IMR-90 (cell line): ENCODE measurements at regions not wholly inside any gene's neighbourhood (a gene's known extent, or its start where the extent isn't known, plus 50 kb on each side); places are given as distances from the start of the nearest gene placed in this dataset.

Experiments used
- ATAC-seq: fragments of 200-7000 bp; cut with Tn5 transposase; 2 replicates; pipeline ENCODE4 v1.9.1; 2020; ENCODE audit warnings: low read depth, mild to moderate bottlenecking, moderate library complexity
- BruUV-seq: library from RNA; stranded (reverse); fragments of 400-500 nt; replicated peaks from 2 replicates; lab custom pipeline; 2021; lab: Mats Ljungman, UMichigan
- CTCF ChIA-PET: fragments of 300-600 bp; formaldehyde crosslinking; extraction: SDS; loops from one replicate; lab custom pipeline; 2021; ENCODE audit warnings: antibody characterized with exemption; lab: Yijun Ruan, JAX
- POLR2A ChIA-PET: fragments of 300-600 bp; sonication (Branson Sonifier 250); formaldehyde crosslinking; loops from one replicate; lab custom pipeline; 2022; ENCODE audit warnings: antibody characterized with exemption; ENCODE audit not compliant: unreplicated experiment; lab: Charles Lee
- DNase-seq: peaks from one replicate; pipeline ENCODE4 v3.0.0; 2013
- H2AFZ ChIP-seq: replicated peaks from 2 replicates; pipeline ENCODE3; 2013; ENCODE audit warnings: low read length, mild to moderate bottlenecking; ENCODE audit not compliant: poor library complexity
- H2AK5ac ChIP-seq: 2 replicates; pipeline ENCODE4 v1.6.1; 2013; ENCODE audit warnings: low read depth, low read length, inconsistent platforms
- H2AK9ac ChIP-seq: replicated peaks from 2 replicates; pipeline ENCODE3; 2013; ENCODE audit warnings: mild to moderate bottlenecking, low read depth, low read length, moderate library complexity; ENCODE audit not compliant: poor library complexity
- H2BK120ac ChIP-seq: 2 replicates; pipeline ENCODE4 v1.6.1; 2013; ENCODE audit warnings: low read depth, low read length, inconsistent platforms
- H2BK15ac ChIP-seq: 3 replicates; pipeline ENCODE4 v1.6.1; 2013; ENCODE audit warnings: low read depth, low read length, inconsistent platforms
- H2BK20ac ChIP-seq: 2 replicates; pipeline ENCODE4 v1.6.1; 2013; ENCODE audit warnings: low read depth, mild to moderate bottlenecking, inconsistent platforms, low read length, moderate library complexity
- H2BK5ac ChIP-seq: 2 replicates; pipeline ENCODE4 v1.6.1; 2013; ENCODE audit warnings: mild to moderate bottlenecking, low read depth, low read length, inconsistent platforms; ENCODE audit not compliant: poor library complexity, severe bottlenecking
- H3K14ac ChIP-seq: replicated peaks from 2 replicates; pipeline ENCODE4 v1.6.1; 2013; ENCODE audit warnings: low read depth, low read length, inconsistent platforms
- H3K18ac ChIP-seq: 2 replicates; pipeline ENCODE4 v1.6.1; 2013; ENCODE audit warnings: low read depth, low read length, control low read depth
- H3K23ac ChIP-seq: 2 replicates; pipeline ENCODE4 v1.6.1; 2013; ENCODE audit warnings: low read depth, low read length, inconsistent platforms
- H3K27ac ChIP-seq: 2 replicates; pipeline ENCODE4 v1.5.1; 2013; ENCODE audit warnings: mild to moderate bottlenecking, control low read depth, low read length; ENCODE audit not compliant: insufficient read depth
- H3K27me3 ChIP-seq: 2 replicates; pipeline ENCODE4 v1.6.1; 2013; ENCODE audit warnings: low read length; ENCODE audit not compliant: control insufficient read depth, insufficient read depth
- H3K36me3 ChIP-seq: 2 replicates; pipeline ENCODE4 v1.6.1; 2013; ENCODE audit warnings: low read length, mixed read lengths; ENCODE audit not compliant: control insufficient read depth, insufficient read depth
- H3K4ac ChIP-seq: 2 replicates; pipeline ENCODE4 v1.6.1; 2013; ENCODE audit warnings: low read depth, low read length, inconsistent platforms
- H3K4me1 ChIP-seq: 2 replicates; pipeline ENCODE4 v1.6.1; 2013; ENCODE audit warnings: low read length, mixed read lengths; ENCODE audit not compliant: control insufficient read depth, insufficient read depth
- H3K4me2 ChIP-seq: 2 replicates; pipeline ENCODE4 v1.6.1; 2013; ENCODE audit warnings: low read depth, mild to moderate bottlenecking, control low read depth, low read length, moderate library complexity
- H3K4me3 ChIP-seq: 2 replicates; pipeline ENCODE4 v1.5.1; 2013; ENCODE audit warnings: low read depth, mild to moderate bottlenecking, control low read depth, low read length, moderate library complexity; ENCODE audit not compliant: insufficient read depth
- H3K56ac ChIP-seq: 2 replicates; pipeline ENCODE4 v1.6.1; 2013; ENCODE audit warnings: low read length, inconsistent platforms; ENCODE audit not compliant: insufficient read depth; ENCODE audit errors: extremely low read depth
- H3K79me1 ChIP-seq, 2 experiments: 2 replicates each; pipeline ENCODE4 v1.6.1; 2013; ENCODE audit warnings: low read length in 2 of 2, inconsistent platforms in 1 of 2, low read depth in 1 of 2
- H3K9ac ChIP-seq: 2 replicates; pipeline ENCODE4 v1.6.1; 2013; ENCODE audit warnings: low read depth, low read length, control low read depth
- H3K9me1 ChIP-seq: 2 replicates; pipeline ENCODE4 v1.6.1; 2013; ENCODE audit warnings: low read length, inconsistent platforms; ENCODE audit not compliant: insufficient read depth
- H3K9me3 ChIP-seq: 2 replicates; pipeline ENCODE4 v1.6.1; 2013; ENCODE audit warnings: low read length; ENCODE audit not compliant: control insufficient read depth, insufficient read depth
- H4K20me1 ChIP-seq: 2 replicates; pipeline ENCODE4 v1.6.1; 2013; ENCODE audit warnings: low read length, inconsistent platforms; ENCODE audit not compliant: insufficient read depth
- H4K5ac ChIP-seq: 2 replicates; pipeline ENCODE4 v1.6.1; 2013; ENCODE audit warnings: mild to moderate bottlenecking, low read depth, low read length, control low read depth
- H4K8ac ChIP-seq, 2 experiments: 2 replicates each; pipeline ENCODE4 v1.6.1; 2013; ENCODE audit warnings: low read depth in 2 of 2, low read length in 2 of 2, control low read depth in 1 of 2, inconsistent platforms in 1 of 2
- H4K91ac ChIP-seq: 2 replicates; pipeline ENCODE4 v1.6.1; 2013; ENCODE audit warnings: low read depth, low read length, inconsistent platforms; ENCODE audit not compliant: insufficient read depth
- BHLHE40 ChIP-seq: fragments of 150-350 bp; IDR thresholded peaks from 2 replicates; pipeline ENCODE4 v1.6.1; 2016; ENCODE audit warnings: mild to moderate bottlenecking, low read depth, low read length
- CEBPB ChIP-seq: IDR thresholded peaks from 2 replicates; pipeline ENCODE4 v1.6.1; 2012; ENCODE audit warnings: low read depth, low read length, improper control_type of control experiment
- MAFK ChIP-seq: IDR thresholded peaks from 2 replicates; pipeline ENCODE4 v1.6.1; 2012; ENCODE audit warnings: low read depth, low read length, improper control_type of control experiment
- MAZ ChIP-seq: IDR thresholded peaks from 2 replicates; pipeline ENCODE4 v1.6.1; 2012; ENCODE audit warnings: low read depth, mild to moderate bottlenecking, low read length, improper control_type of control experiment, moderate library complexity, borderline replicate concordance
- RAD21 ChIP-seq: IDR thresholded peaks from 2 replicates; pipeline ENCODE4 v1.6.1; 2012; ENCODE audit warnings: low read length, improper control_type of control experiment
- RCOR1 ChIP-seq: IDR thresholded peaks from 2 replicates; pipeline ENCODE4 v1.6.1; 2012; ENCODE audit warnings: mild to moderate bottlenecking, low read length, improper control_type of control experiment; ENCODE audit not compliant: insufficient replicate concordance
- SMC3 ChIP-seq: fragments of 150-350 bp; IDR thresholded peaks from 2 replicates; pipeline ENCODE4 v1.6.1; 2016; ENCODE audit warnings: low read depth, mild to moderate bottlenecking, antibody characterized with exemption, low read length, moderate library complexity
- WGBS, 2 experiments: methylation state at CpG; one replicate each; pipeline versions ENCODE4 v1.1.5 to v1.1.7; 2013; ENCODE audit warnings: missing lambda C conversion rate in 2 of 2; ENCODE audit not compliant: insufficient read length in 1 of 2; ENCODE audit errors: extremely low coverage in 2 of 2; 5-methylcytosine and 5-hydroxymethylcytosine counted together
- dilution Hi-C: fragments of 300-500 bp; cut with HindIII; formaldehyde crosslinking; loops from one replicate; pipeline ENCODE4 v1.14.3; 2018; ENCODE audit warnings: low sequenced_read_pairs; ENCODE audit not compliant: unreplicated experiment
- in situ Hi-C: fragments of 300-500 bp; cut with MboI; formaldehyde crosslinking; loops from 3 replicates; pipeline ENCODE4 v1.14.3; 2019; ENCODE audit warnings: low sequenced_read_pairs, inconsistent platforms, mixed read lengths
- intact Hi-C: fragments of 100-400 bp; cut with micrococcal nuclease; formaldehyde crosslinking; loops from 2 replicates; pipeline ENCODE4 v1.10.0; 2022
- TF ChIP-seq, protein P1 (sequence below): conservative IDR thresholded peaks from 2 replicates; pipeline ENCODE4 v1.5.1; 2012; ENCODE audit warnings: mild to moderate bottlenecking, low read depth, low read length, improper control_type of control experiment
- TF ChIP-seq, protein P2 (sequence below): fragments of 150-350 bp; IDR thresholded peaks from 2 replicates; pipeline ENCODE4 v1.6.1; 2017; ENCODE audit warnings: mild to moderate bottlenecking, antibody characterized with exemption, low read length, low read depth

DNA sequence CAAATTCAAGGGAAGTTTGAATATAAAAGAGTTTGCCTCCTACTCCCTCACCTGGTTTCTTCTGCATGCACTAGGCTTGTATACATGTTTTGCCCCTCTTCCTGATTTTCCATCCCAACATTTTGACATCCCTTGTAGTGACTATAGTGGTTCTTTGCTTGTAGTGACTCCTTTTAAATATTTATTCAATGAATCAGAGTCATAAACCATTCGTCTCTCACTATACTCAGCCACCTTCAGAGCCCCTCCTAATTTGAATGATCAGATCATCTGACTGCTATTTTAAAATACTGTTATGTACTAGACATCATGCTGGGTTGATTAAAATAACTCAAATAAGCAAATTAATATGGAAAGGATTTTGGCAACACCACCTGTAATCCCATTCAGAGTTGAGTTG is 492.1 kb upstream of the PIK3C3 start:
- no peak overlapping the region for H2BK5ac ChIP-seq
- no peak for TF ChIP-seq SMC3
- TF ChIP-seq, protein P1, sequence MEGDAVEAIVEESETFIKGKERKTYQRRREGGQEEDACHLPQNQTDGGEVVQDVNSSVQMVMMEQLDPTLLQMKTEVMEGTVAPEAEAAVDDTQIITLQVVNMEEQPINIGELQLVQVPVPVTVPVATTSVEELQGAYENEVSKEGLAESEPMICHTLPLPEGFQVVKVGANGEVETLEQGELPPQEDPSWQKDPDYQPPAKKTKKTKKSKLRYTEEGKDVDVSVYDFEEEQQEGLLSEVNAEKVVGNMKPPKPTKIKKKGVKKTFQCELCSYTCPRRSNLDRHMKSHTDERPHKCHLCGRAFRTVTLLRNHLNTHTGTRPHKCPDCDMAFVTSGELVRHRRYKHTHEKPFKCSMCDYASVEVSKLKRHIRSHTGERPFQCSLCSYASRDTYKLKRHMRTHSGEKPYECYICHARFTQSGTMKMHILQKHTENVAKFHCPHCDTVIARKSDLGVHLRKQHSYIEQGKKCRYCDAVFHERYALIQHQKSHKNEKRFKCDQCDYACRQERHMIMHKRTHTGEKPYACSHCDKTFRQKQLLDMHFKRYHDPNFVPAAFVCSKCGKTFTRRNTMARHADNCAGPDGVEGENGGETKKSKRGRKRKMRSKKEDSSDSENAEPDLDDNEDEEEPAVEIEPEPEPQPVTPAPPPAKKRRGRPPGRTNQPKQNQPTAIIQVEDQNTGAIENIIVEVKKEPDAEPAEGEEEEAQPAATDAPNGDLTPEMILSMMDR: no peak
- no peak for TF ChIP-seq MAZ
- TF ChIP-seq CEBPB: no peak
- no peak for TF ChIP-seq RCOR1
- TF ChIP-seq MAFK: no peak
- TF ChIP-seq RAD21: no peak
- TF ChIP-seq BHLHE40: no peak
- TF ChIP-seq, protein P2, sequence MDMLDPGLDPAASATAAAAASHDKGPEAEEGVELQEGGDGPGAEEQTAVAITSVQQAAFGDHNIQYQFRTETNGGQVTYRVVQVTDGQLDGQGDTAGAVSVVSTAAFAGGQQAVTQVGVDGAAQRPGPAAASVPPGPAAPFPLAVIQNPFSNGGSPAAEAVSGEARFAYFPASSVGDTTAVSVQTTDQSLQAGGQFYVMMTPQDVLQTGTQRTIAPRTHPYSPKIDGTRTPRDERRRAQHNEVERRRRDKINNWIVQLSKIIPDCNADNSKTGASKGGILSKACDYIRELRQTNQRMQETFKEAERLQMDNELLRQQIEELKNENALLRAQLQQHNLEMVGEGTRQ: no peak
- no peak overlapping the region for H3K4me2 ChIP-seq
- no CpG with 5 or more reads among the region's 1 CpG for WGBS, 2 experiments
- H2AFZ ChIP-seq: no peak overlapping the region
- H3K14ac ChIP-seq: no peak overlapping the region
- no peaks in the 10 kb centered on the region for H3K9me3 ChIP-seq
- H2BK20ac ChIP-seq: no peak overlapping the region
- H4K91ac ChIP-seq: no peak overlapping the region
- dilution Hi-C loops (no loop called here), intact Hi-C loops (no loop called here), in situ Hi-C loops (no loop called here)
- no peaks in the 10 kb centered on the region for H3K9me1 ChIP-seq
- no peak overlapping the region for H2AK5ac ChIP-seq
- H3K23ac ChIP-seq: no peak overlapping the region
- no peak overlapping the region for H2BK15ac ChIP-seq
- no peaks in the 10 kb centered on the region for H3K27me3 ChIP-seq
- BruUV-seq: no TSS peak
- DNase-seq (no peak), ATAC-seq (no peak)
- no peak overlapping the region for H3K4me3 ChIP-seq
- ChIA-PET POLR2A (no interaction called here), CTCF (interaction anchor here (0.6 kb wide), 2 partner anchors 9 to 13 kb away, joined by 3 read pairs; no protein-coding TSS in a partner anchor)
- no peak overlapping the region for H3K27ac ChIP-seq
- no peak overlapping the region for H4K5ac ChIP-seq
- H3K36me3 ChIP-seq: no peaks in the 10 kb centered on the region
- H2AK9ac ChIP-seq: no peak overlapping the region
- no peaks in the 10 kb centered on the region for H3K79me1 ChIP-seq
- H3K9ac ChIP-seq: no peak overlapping the region
- no peaks in the 10 kb centered on the region for H4K20me1 ChIP-seq
- H3K4ac ChIP-seq: no peak overlapping the region
- no peak overlapping the region for H3K18ac ChIP-seq
- H2BK120ac ChIP-seq: no peak overlapping the region
- no peaks in the 10 kb centered on the region for H3K4me1 ChIP-seq
- no peak overlapping the region for H4K8ac ChIP-seq
- no peak overlapping the region for H3K56ac ChIP-seq
